GM12878 (cell line): ENCODE measurements at regions not wholly inside any gene's neighbourhood (a gene's known extent, or its start where the extent isn't known, plus 50 kb on each side); places are given as distances from the start of the nearest gene placed in this dataset.

ENCODE experiments used
- ATAC-seq: fragments of 200-7000 bp; cut with Tn5 transposase; 3 replicates; pipeline ENCODE4 v1.9.1; 2020; ENCODE audit warnings: mild to moderate bottlenecking, moderate library complexity
- BruUV-seq: library from RNA; stranded (reverse); fragments of 400-500 nt; replicated peaks from 2 replicates; lab custom pipeline; 2021; lab: Mats Ljungman, UMichigan
- CTCF ChIA-PET: fragments of 300-600 bp; sonication (Branson Sonifier 250); formaldehyde crosslinking; extraction: SDS; loops from one replicate; lab custom pipeline; 2021; ENCODE audit warnings: inconsistent platforms; lab: Yijun Ruan, JAX
- POLR2A ChIA-PET: fragments of 350-600 bp; formaldehyde crosslinking; extraction: SDS; loops from one replicate; lab custom pipeline; 2021; ENCODE audit warnings: inconsistent platforms; lab: Charles Lee
- RAD21 ChIA-PET: fragments of 300-600 bp; sonication (Branson Sonifier 250); formaldehyde crosslinking; loops from one replicate; lab custom pipeline; 2023; ENCODE audit warnings: antibody characterized with exemption; ENCODE audit not compliant: unreplicated experiment; lab: Charles Lee
- SMC1A ChIA-PET: fragments of 300-600 bp; sonication (Branson Sonifier 250); formaldehyde crosslinking; loops from one replicate; lab custom pipeline; 2023; ENCODE audit not compliant: unreplicated experiment, uncharacterized antibody; lab: Charles Lee
- DNase-seq: peaks from one replicate; pipeline ENCODE4 v3.0.0-alpha.2; 2011; ENCODE audit warnings: low read depth, low spot score
- FAIRE-seq: peaks from 3 replicates; lab custom pipeline; 2011; peaks lifted over from hg19 to GRCh38; lab: Jason Lieb, UNC
- H2AFZ ChIP-seq: 2 replicates; pipeline ENCODE4 v1.6.0; 2011; ENCODE audit warnings: low read depth, low read length, control low read depth; ENCODE audit not compliant: control insufficient read depth
- H3K27ac ChIP-seq: 2 replicates; pipeline ENCODE4 v1.5.1; 2011; ENCODE audit warnings: control low read depth; ENCODE audit not compliant: control insufficient read depth, insufficient read depth
- H3K27me3 ChIP-seq, 2 experiments: replicated peaks in 1 of 2; 2 replicates each; pipeline versions ENCODE4 v1.6.0 to v1.6.1; 2011; ENCODE audit warnings: low read length in 1 of 2; ENCODE audit not compliant: control insufficient read depth in 2 of 2, insufficient read depth in 2 of 2
- H3K36me3 ChIP-seq, 2 experiments: 2 replicates each; pipeline ENCODE4 v1.5.1; 2011; ENCODE audit warnings: low read length in 1 of 2; ENCODE audit not compliant: control insufficient read depth in 2 of 2, insufficient read depth in 2 of 2
- H3K4me1 ChIP-seq: 2 replicates; pipeline ENCODE4 v1.6.1; 2011; ENCODE audit warnings: mild to moderate bottlenecking, low read length, moderate library complexity, mixed read lengths; ENCODE audit not compliant: control insufficient read depth, insufficient read depth
- H3K4me2 ChIP-seq: 2 replicates; pipeline ENCODE4 v1.6.0; 2011; ENCODE audit warnings: control low read depth; ENCODE audit not compliant: control insufficient read depth, insufficient read depth
- H3K4me3 ChIP-seq: fragments of 200-600 bp; sonication (generic); 2 replicates; pipeline ENCODE4 v1.5.1; 2016
- H3K79me2 ChIP-seq: 2 replicates; pipeline ENCODE4 v1.6.0; 2011; ENCODE audit warnings: low read length; ENCODE audit not compliant: control insufficient read depth, insufficient read depth
- H3K9ac ChIP-seq: 2 replicates; pipeline ENCODE4 v1.8.0; 2011; ENCODE audit warnings: low read length, control low read depth, mixed read lengths; ENCODE audit not compliant: control insufficient read depth, insufficient read depth
- H3K9me3 ChIP-seq: replicated peaks from 3 replicates; pipeline ENCODE4 v1.5.1; 2011; ENCODE audit warnings: mild to moderate bottlenecking, low read length; ENCODE audit not compliant: control insufficient read depth, insufficient read depth
- H4K20me1 ChIP-seq: 2 replicates; pipeline ENCODE4 v1.6.0; 2011; ENCODE audit not compliant: control insufficient read depth, insufficient read depth
- HCFC1 ChIP-seq: fragments of 150-350 bp; IDR thresholded peaks from 2 replicates; pipeline ENCODE4 v1.6.1; 2014; ENCODE audit warnings: low read length
- IKZF2 ChIP-seq, 2 experiments: fragments of 450-650 bp; IDR thresholded peaks; 2 replicates each; pipeline ENCODE4 v1.6.1; 2017; ENCODE audit warnings: mild to moderate bottlenecking in 2 of 2, moderate library complexity in 2 of 2
- KAT2A ChIP-seq: conservative IDR thresholded peaks from 2 replicates; pipeline ENCODE4 v1.6.1; 2011; ENCODE audit warnings: low read depth, low read length; ENCODE audit not compliant: control insufficient read depth
- NR2F1 ChIP-seq: fragments of 450-650 bp; conservative IDR thresholded peaks from 2 replicates; pipeline ENCODE4 v1.6.1; 2017; ENCODE audit warnings: mild to moderate bottlenecking
- PKNOX1 ChIP-seq: fragments of 450-650 bp; IDR thresholded peaks from 2 replicates; pipeline ENCODE4 v1.6.1; 2016; ENCODE audit warnings: mild to moderate bottlenecking
- RB1 ChIP-seq: fragments of 450-650 bp; formaldehyde crosslinking; IDR thresholded peaks from 2 replicates; pipeline ENCODE4 v1.6.1; 2017; ENCODE audit warnings: mild to moderate bottlenecking, borderline replicate concordance
- RUNX3 ChIP-seq: IDR thresholded peaks from 2 replicates; pipeline ENCODE4 v1.6.1; 2012; ENCODE audit warnings: low read length, inconsistent platforms
- SREBF1 ChIP-seq: IDR thresholded peaks from 2 replicates; pipeline ENCODE4 v1.6.1; 2012; ENCODE audit warnings: mild to moderate bottlenecking, low read length
- ZBED1 ChIP-seq: IDR thresholded peaks from 2 replicates; pipeline ENCODE4 v1.6.1; 2016; ENCODE audit warnings: borderline replicate concordance
- WGBS: methylation state at CpG from one replicate; pipeline ENCODE4 v1.1.6; 2016; ENCODE audit warnings: low lambda C conversion rate; ENCODE audit not compliant: insufficient replicate concordance, insufficient coverage; ENCODE audit errors: missing lambda C conversion rate; 5-methylcytosine and 5-hydroxymethylcytosine counted together
- in situ Hi-C: fragments of 300-500 bp; cut with MboI; formaldehyde crosslinking; loops from 9 replicates; pipeline ENCODE4 v1.14.3; 2018; ENCODE audit warnings: mixed read lengths
- intact Hi-C: fragments of 100-400 bp; cut with micrococcal nuclease; formaldehyde crosslinking; loops from one replicate; pipeline ENCODE4 v1.14.2; 2022; ENCODE audit not compliant: unreplicated experiment

- SMC1A ChIA-PET: interaction anchor here (1.1 kb wide), 1 partner anchor 49 kb away, joined by 4 read pairs; no protein-coding TSS in a partner anchor
- no peak for ATAC-seq
- RAD21 ChIA-PET: no interaction called here
- DNase-seq: no peak
- 0% methylated on average over 1 of the region's 1 CpG for WGBS
- Histone ChIP-seq H3K4me1 (no peaks in the 10 kb centered on the region), H3K4me3 (no peak overlapping the region), H3K9ac (no peak overlapping the region), H4K20me1 (no peaks in the 10 kb centered on the region), H3K9me3 (no peaks in the 10 kb centered on the region), H3K27ac (no peak overlapping the region), H3K79me2 (no peaks in the 10 kb centered on the region), H3K27me3 (peaks cover 0 to 2% of the 10 kb centered on the region in 2 experiments; a peak in 1 of 4 replicates), H2AFZ (no peak overlapping the region), H3K4me2 (no peak overlapping the region), H3K36me3 (no peaks in the 10 kb centered on the region)
- BruUV-seq: no TSS peak
- in situ Hi-C loops (no loop called here), intact Hi-C loops (no loop called here)
- FAIRE-seq: no peak
- CTCF ChIA-PET: no interaction called here
- POLR2A ChIA-PET: no interaction called here
- TF ChIP-seq RUNX3: no peak
Observed at GRCh38 chr11:87966694-87967093, 208.5 kb downstream of the RAB38 start.

- Histone ChIP-seq H3K4me1 (no peaks in the 10 kb centered on the region), H3K36me3 (no peaks in the 10 kb centered on the region), H2AFZ (no peak overlapping the region), H3K9me3 (no peaks in the 10 kb centered on the region), H3K27me3 (peaks cover 0 to 4% of the 10 kb centered on the region in 2 experiments; a peak in 1 of 4 replicates), H3K4me3 (no peak overlapping the region), H3K79me2 (no peaks in the 10 kb centered on the region), H3K27ac (no peak overlapping the region), H4K20me1 (no peaks in the 10 kb centered on the region), H3K4me2 (no peak overlapping the region), H3K9ac (no peak overlapping the region)
- TF ChIP-seq PKNOX1: no peak
- no peak for TF ChIP-seq IKZF2 (IDR thresholded peaks at IDR 0.05)
- TF ChIP-seq SREBF1: no peak
- TF ChIP-seq NR2F1: no peak
- TF ChIP-seq ZBED1: no peak
- no peak for TF ChIP-seq HCFC1
- no peak for TF ChIP-seq KAT2A
- TF ChIP-seq RB1: no peak
- SMC1A ChIA-PET: interaction anchor here (1.1 kb wide), 1 partner anchor 50 kb away, joined by 4 read pairs; no protein-coding TSS in a partner anchor
- intact Hi-C loops: no loop called here
- ATAC-seq (no peak), DNase-seq (no peak), FAIRE-seq (no peak)
- CTCF ChIA-PET: no interaction called here
- no TSS peak for BruUV-seq
- RAD21 ChIA-PET: no interaction called here
- POLR2A ChIA-PET: no interaction called here
- in situ Hi-C loops: no loop called here
Observed at GRCh38 chr11:87966216-87966615, 209.0 kb downstream of the RAB38 start.
